HG03575 (cell line): ENCODE measurements at regions not wholly inside any gene's neighbourhood (a gene's known extent, or its start where the extent isn't known, plus 50 kb on each side); places are given as distances from the start of the nearest gene placed in this dataset.

ENCODE experiments used
- ATAC-seq: cut with Tn5 transposase; IDR thresholded peaks from one replicate; pipeline ENCODE4 v1.9.1; 2021; ENCODE audit not compliant: unreplicated experiment, insufficient number of reproducible peaks, low FRiP score; ENCODE audit errors: extremely low read depth

DNA sequence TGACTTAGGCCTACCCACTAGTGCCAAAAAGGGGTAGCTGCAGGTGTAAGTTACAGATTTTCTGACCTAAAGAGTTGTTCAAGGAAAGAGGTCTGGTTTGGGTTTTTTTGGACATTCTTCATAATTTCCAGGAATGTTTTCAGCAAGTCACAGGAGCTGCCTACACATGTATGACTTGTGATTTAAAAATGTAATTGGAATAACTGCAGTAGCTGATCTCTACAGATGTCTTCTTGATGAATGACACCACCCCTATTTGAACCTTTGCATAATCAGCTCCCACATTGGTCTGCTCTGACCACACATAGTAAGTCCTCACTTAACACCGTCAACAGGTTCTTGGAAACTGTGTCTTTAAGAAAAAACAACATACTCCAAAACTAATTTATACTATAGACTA, 481.4 kb downstream of the RASEF start:
- no peak for ATAC-seq

GRCh38 chr9:82581935-82582334, 481.0 kb downstream of the RASEF start:
- no peak for ATAC-seq

GRCh38 chr9:82582693-82583092, 480.2 kb downstream of the RASEF start:
- ATAC-seq, result no peak

GRCh38 chr9:82583524-82583923, 479.4 kb downstream of the RASEF start:
- no peak for ATAC-seq

DNA sequence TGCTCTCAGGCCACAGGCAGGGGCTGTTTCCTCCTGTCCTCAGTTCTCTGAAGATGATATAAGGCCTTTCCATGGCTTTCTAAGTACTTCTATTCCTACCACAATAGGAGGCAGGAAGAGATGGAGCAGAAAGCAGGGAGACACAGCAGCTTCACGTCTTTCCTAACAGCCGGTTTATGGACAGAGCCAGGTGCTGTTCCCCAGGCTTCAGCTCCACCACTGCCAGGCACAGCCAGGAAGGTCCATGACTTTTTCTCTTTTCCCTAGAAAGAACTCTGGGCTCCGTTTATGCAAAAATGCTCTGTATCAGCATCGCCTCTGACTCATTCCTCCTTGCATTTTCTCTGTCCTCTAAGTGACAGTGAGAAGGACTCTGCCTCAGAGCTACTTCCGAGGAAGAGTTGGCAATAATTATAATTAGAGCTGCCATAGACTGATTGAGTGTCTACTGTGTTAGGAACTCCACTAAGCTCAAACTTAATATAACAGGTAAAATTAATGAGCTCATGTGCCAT, 478.5 kb downstream of the RASEF start:
- no peak for ATAC-seq

DNA sequence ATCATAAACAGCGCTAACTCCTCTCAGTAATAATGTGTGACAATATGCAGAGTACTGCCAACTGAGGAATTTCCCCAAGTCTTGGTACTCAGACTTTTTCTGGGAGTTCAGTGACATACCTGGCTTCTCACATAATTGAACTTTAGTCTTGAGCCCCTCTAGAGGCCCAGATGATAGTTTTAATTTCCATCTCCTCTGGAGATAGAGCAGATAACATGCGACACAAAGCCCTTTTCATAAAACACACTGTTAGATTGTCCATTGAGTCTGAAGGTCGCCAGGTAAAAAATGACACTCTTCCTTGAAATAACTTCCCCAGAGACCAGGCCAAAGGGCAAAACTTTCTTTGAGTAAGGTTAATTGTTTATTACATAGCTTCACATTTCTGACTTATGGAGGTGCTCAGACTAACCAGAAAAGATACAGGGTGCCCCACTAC, 476.0 kb downstream of the RASEF start:
- no peak for ATAC-seq

GRCh38 chr9:82588301-82589180, 474.4 kb downstream of the RASEF start:
- no peak for ATAC-seq

DNA sequence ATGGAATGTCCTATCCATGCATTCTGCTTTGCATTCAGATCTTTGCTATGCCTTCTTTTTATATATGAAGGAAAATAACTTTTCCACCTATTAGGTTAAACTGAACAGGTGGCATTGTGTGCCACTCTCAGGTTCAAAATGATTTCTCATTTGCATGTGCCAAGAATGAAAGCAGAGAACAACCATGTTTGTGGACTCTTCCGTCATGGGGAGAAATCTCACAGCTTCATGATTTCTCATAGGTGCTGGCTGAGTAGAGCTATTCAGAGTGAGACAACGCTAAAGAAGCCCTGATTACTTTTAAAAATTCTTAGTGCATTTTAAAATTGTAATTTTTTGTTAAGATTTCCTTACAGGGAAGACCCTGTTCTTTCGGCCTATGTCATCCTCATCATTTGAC, 472.1 kb downstream of the RASEF start:
- ATAC-seq, result no peak

- no peak for ATAC-seq
These were observed 469.4 kb downstream of the RASEF start for GRCh38 chr9:82593501-82593900.

- no peak for ATAC-seq
These were observed 465.4 kb downstream of the RASEF start for GRCh38 chr9:82597241-82598203.

- ATAC-seq, result no peak
These were observed 464.5 kb downstream of the RASEF start for GRCh38 chr9:82598241-82599039.

DNA sequence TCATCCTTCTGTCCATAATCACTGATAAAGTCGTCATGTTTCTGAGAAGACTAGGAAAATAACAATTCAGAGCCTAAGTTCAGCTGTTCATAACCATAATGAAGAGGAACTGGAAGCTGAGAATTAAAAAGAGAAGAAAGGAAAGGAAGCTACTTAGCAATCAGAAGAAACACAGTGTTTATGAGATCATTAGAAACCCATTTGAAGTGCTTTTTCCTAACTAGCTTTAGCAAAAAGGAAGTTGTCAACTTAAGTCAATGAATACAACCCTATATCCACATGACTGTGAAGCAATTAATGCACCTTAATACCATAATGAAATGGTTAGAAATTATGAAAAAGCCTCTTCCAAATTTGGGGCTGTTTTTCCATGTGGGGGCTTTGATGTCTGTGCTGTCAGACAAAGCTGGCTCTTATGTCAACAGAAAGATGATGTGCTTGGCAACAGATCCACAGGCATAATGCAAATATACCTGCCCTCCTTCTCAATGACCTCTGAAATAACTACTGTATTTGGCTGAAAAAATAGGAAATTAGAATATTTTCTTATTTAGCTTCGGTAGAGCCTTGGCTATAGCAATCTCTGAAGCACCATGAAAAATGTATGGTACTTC, 463.5 kb downstream of the RASEF start:
- no peak for ATAC-seq

DNA sequence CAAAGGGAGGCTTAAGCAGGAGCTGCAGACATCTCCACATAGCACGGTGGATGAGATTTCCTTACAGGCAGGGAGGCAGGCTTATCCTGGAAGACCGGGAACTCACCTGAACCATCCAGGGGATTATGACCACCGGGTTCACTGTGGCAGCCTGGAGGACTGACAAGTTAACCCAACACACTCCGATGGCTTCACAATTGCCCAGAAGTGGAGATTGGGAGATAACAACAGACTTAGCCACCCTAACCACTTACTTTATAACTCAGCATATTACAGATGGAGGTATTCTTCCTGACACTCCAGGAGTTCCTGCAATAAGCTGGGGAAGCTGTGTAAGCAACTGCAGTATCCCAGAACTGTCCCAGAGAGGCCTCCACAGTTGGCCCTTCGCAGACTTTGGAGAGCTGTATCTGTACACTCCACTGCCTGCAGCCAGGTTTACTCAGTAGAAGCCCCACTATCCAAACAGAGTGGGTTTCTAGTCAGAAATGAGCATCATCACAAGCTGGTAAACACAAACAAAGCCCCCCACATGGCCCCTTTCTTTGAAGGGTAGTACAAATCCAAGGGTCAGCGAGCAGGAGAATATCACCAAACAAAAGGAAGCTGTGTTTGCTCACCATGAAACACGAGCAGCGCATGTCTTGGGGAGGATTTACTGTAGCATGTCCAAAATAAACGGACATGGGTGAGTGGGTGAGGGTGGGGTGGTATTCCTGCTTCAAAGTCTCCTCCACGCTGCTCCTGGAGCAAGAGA, 462.2 kb downstream of the RASEF start:
- ATAC-seq, result no peak

DNA sequence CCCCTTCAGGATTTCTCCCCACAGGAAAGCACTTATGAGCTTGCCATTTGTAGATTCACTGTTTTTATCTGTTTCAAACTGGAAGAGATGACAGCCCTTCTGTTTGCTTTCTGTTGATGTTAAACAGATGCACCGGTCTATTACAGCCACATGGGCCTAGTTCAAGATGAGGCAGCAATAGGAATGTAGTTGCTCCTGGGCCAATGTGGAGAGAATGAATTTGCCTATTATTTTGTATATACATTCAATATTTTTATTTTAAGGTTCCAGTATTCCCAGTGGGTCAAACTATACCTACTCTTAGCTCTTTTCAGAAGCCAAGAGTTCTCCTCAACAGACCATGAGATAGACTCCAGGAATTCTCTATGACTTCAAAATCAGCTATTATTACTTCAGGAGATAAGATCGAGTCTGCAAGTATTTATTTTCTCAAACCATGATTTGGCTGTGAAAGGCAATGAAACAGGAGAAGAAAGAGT, 461.6 kb downstream of the RASEF start:
- ATAC-seq, result no peak

GRCh38 chr9:82604947-82605656, 457.8 kb downstream of the RASEF start:
- no peak for ATAC-seq

DNA sequence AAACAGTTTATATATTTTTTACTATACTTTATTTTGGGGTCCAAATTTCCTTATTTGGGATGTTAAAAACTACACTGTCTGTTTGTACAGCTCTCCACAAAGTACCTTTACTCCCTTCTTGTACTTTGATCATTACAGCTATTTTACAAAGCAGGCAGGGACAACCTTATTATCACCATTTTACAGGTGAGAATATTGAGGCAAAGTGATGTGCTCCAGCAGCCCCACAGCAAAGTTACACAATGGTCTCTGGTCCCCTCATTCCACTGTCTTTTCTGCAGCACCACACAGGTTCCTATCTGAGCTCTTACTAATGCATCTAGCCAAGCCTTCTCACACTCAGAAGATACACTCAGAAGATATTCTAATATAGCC, 457.3 kb downstream of the RASEF start:
- ATAC-seq, result no peak

DNA sequence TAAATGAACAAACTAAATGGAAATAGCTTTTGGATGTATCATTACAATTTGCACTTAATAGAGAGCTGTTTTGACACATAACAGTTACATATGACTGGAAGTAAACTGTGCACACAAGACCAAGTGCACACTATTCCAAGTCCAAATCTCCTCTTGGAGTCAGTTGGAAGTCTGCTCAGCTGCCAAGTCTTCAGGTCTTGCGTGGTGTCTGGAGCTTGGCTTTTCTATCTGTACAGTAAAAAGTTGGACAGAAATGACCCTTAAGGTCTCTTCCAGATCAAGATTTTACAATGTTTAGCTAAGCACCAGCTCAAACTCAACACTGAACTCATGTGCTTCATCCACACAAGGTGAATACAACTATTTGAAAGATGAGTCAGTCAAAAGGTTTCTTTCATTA, 456.9 kb downstream of the RASEF start:
- no peak for ATAC-seq
